ENCODE measurements at regions not wholly inside any gene's neighbourhood (a gene's known extent, or its start where the extent isn't known, plus 50 kb on each side); places are given as distances from the start of the nearest gene placed in this dataset.
A peak's percentile ranks its signal among the peaks of the same experiment; 100 is the strongest.

- Histone ChIP-seq H3K9me3 (ENCODE audit: control insufficient read depth, insufficient read depth, low read depth, low read length) (no peaks in the 10 kb centered on the region), H3K36me3 (ENCODE audit: control insufficient read depth in 2 of 2, insufficient read depth in 1 of 2, low read length in 2 of 2) (no peaks in the 10 kb centered on the region), H3K4me1 (ENCODE audit: control insufficient read depth, insufficient read depth, low read length) (no peaks in the 10 kb centered on the region), H3K27ac (ENCODE audit: extremely low read depth, low read depth, low read length) (no peak overlapping the region), H3K4me3 (ENCODE audit: low read depth, low read length) (no peak overlapping the region)
- ChIA-PET POLR2A (no interaction called here), CTCF (no interaction called here)
- TF ChIP-seq, protein P1, sequence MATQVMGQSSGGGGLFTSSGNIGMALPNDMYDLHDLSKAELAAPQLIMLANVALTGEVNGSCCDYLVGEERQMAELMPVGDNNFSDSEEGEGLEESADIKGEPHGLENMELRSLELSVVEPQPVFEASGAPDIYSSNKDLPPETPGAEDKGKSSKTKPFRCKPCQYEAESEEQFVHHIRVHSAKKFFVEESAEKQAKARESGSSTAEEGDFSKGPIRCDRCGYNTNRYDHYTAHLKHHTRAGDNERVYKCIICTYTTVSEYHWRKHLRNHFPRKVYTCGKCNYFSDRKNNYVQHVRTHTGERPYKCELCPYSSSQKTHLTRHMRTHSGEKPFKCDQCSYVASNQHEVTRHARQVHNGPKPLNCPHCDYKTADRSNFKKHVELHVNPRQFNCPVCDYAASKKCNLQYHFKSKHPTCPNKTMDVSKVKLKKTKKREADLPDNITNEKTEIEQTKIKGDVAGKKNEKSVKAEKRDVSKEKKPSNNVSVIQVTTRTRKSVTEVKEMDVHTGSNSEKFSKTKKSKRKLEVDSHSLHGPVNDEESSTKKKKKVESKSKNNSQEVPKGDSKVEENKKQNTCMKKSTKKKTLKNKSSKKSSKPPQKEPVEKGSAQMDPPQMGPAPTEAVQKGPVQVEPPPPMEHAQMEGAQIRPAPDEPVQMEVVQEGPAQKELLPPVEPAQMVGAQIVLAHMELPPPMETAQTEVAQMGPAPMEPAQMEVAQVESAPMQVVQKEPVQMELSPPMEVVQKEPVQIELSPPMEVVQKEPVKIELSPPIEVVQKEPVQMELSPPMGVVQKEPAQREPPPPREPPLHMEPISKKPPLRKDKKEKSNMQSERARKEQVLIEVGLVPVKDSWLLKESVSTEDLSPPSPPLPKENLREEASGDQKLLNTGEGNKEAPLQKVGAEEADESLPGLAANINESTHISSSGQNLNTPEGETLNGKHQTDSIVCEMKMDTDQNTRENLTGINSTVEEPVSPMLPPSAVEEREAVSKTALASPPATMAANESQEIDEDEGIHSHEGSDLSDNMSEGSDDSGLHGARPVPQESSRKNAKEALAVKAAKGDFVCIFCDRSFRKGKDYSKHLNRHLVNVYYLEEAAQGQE (tag by site-specific recombination; IDR thresholded peaks at IDR 0.05) = peak; percentile 94
- TF ChIP-seq ZNF626 (tag by site-specific recombination; IDR thresholded peaks at IDR 0.05) = no peak
Measured at GRCh38 chr11:33500861-33501479, 199.7 kb downstream of the C11orf91 start.

DNA sequence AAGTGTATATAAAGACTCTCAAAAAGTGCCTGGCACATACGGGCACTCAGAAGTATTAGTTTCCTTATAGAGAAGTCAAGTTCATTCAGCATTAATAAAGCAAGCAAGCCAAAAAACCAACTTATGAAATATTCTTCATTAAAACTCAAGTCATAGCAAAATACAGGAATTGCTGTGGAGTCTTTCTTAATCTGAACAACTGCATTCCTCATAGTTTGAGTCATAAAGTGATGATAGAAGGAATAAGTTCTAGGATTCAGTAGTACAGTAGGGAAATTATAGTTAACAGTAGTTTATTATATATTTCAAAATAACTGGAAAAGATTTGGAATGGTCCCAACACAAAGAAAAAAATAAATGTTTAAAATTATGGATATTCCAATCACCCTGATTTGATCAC lies 200.3 kb downstream of the C11orf91 start:
- H3K27ac ChIP-seq (ENCODE audit: extremely low read depth, low read depth, low read length) = no peak overlapping the region
- no peak overlapping the region for H3K4me3 ChIP-seq (ENCODE audit: low read depth, low read length)
- ChIA-PET POLR2A (no interaction called here), CTCF (no interaction called here)
- H3K36me3 ChIP-seq (ENCODE audit: control insufficient read depth in 2 of 2, insufficient read depth in 1 of 2, low read length in 2 of 2) = no peaks in the 10 kb centered on the region
- TF ChIP-seq ZFP37 (tag by site-specific recombination; IDR thresholded peaks at IDR 0.05) = no peak
- TF ChIP-seq ZNF366 (tag by site-specific recombination; conservative IDR thresholded peaks at IDR 0.05) = no peak
- TF ChIP-seq ZNF521 (tag by site-specific recombination; IDR thresholded peaks at IDR 0.05) = no peak
- no peak for TF ChIP-seq IKZF3 (tag by site-specific recombination; IDR thresholded peaks at IDR 0.05)
- TF ChIP-seq, protein P2, sequence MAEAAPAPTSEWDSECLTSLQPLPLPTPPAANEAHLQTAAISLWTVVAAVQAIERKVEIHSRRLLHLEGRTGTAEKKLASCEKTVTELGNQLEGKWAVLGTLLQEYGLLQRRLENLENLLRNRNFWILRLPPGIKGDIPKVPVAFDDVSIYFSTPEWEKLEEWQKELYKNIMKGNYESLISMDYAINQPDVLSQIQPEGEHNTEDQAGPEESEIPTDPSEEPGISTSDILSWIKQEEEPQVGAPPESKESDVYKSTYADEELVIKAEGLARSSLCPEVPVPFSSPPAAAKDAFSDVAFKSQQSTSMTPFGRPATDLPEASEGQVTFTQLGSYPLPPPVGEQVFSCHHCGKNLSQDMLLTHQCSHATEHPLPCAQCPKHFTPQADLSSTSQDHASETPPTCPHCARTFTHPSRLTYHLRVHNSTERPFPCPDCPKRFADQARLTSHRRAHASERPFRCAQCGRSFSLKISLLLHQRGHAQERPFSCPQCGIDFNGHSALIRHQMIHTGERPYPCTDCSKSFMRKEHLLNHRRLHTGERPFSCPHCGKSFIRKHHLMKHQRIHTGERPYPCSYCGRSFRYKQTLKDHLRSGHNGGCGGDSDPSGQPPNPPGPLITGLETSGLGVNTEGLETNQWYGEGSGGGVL (tag by site-specific recombination; IDR thresholded peaks at IDR 0.05) = no peak
- no peak for TF ChIP-seq ZNF274 (IDR thresholded peaks at IDR 0.05; ENCODE audit: low read length)
- TF ChIP-seq ZNF274 (tag by site-specific recombination; IDR thresholded peaks at IDR 0.05; ENCODE audit: borderline replicate concordance) = no peak
- no peak for TF ChIP-seq ZBTB7A (tag by site-specific recombination; IDR thresholded peaks at IDR 0.05; ENCODE audit: low read depth)
- no peak for TF ChIP-seq ZNF677 (tag by site-specific recombination; IDR thresholded peaks at IDR 0.05)
- H3K4me1 ChIP-seq (ENCODE audit: control insufficient read depth, insufficient read depth, low read length) = no peaks in the 10 kb centered on the region
- no peaks in the 10 kb centered on the region for H3K9me3 ChIP-seq (ENCODE audit: control insufficient read depth, insufficient read depth, low read depth, low read length)

DNA sequence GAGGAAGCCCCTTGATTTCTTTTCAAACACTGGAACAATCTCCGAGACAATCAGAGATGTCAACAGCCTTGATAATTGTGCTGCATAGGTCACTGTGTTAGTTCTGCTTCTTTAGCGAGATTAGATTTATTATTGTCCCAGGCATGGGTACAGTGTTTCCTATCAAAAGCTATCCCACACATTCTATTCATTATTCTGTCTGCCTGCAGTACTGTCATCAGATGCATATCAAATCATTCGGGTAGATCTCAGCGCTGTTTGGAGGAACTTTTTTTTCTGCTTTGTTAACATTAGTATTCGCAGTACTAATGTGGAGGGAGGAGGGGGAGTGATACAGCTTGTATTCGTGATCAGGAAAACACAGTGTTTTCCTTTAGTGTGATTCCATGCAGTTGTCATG lies 208.0 kb downstream of the C11orf91 start:
- TF ChIP-seq SP2 (tag by site-specific recombination; IDR thresholded peaks at IDR 0.05) (no peak), ZNF777 (tag by site-specific recombination; IDR thresholded peaks at IDR 0.05; ENCODE audit: borderline replicate concordance) (no peak), ZNF19 (tag by site-specific recombination; IDR thresholded peaks at IDR 0.05; ENCODE audit: low read depth) (no peak), ZNF654 (tag by site-specific recombination; IDR thresholded peaks at IDR 0.05; ENCODE audit: low read depth) (no peak), ZNF280C (tag by site-specific recombination; IDR thresholded peaks at IDR 0.05) (no peak)
- no peaks in the 10 kb centered on the region for H3K36me3 ChIP-seq (ENCODE audit: control insufficient read depth in 2 of 2, insufficient read depth in 1 of 2, low read length in 2 of 2)
- H3K9me3 ChIP-seq (ENCODE audit: control insufficient read depth, insufficient read depth, low read depth, low read length) = no peaks in the 10 kb centered on the region
- CTCF ChIA-PET = no interaction called here
- no peak overlapping the region for H3K27ac ChIP-seq (ENCODE audit: extremely low read depth, low read depth, low read length)
- POLR2A ChIA-PET = no interaction called here
- H3K4me3 ChIP-seq (ENCODE audit: low read depth, low read length) = no peak overlapping the region
- H3K4me1 ChIP-seq (ENCODE audit: control insufficient read depth, insufficient read depth, low read length) = no peaks in the 10 kb centered on the region; the same call in 1 of the 2 replicates

All from HEK293 (cell line).